ENCODE measurements at regions not wholly inside any gene's neighbourhood (a gene's known extent, or its start where the extent isn't known, plus 50 kb on each side); places are given as distances from the start of the nearest gene placed in this dataset.

GRCh38 chr10:9227679-9228365, 1173.3 kb downstream of the GATA3 start:
- no peaks in the 10 kb centered on the region for H3K9me3 ChIP-seq
- TF ChIP-seq POLR2A (IDR thresholded peaks at IDR 0.05) (no peak), CTCF (IDR thresholded peaks at IDR 0.05) (no peak)
- H3K4me1 ChIP-seq: no peaks in the 10 kb centered on the region
- H3K4me3 ChIP-seq: no peak overlapping the region
- H3K27ac ChIP-seq: no peak overlapping the region
- DNase-seq: no peak
- no peaks in the 10 kb centered on the region for H3K36me3 ChIP-seq
- no peaks in the 10 kb centered on the region for H3K27me3 ChIP-seq

- Histone ChIP-seq H3K27me3 (no peaks in the 10 kb centered on the region), H3K4me3 (no peak overlapping the region), H3K4me1 (no peaks in the 10 kb centered on the region), H3K9me3 (no peaks in the 10 kb centered on the region), H3K36me3 (no peaks in the 10 kb centered on the region), H3K27ac (no peak overlapping the region)
- no peak for DNase-seq
- no peak for TF ChIP-seq CTCF (IDR thresholded peaks at IDR 0.05)
- no peak for TF ChIP-seq POLR2A (IDR thresholded peaks at IDR 0.05)
Observed at GRCh38 chr10:9228771-9229170, 1174.3 kb downstream of the GATA3 start.

- H3K9me3 ChIP-seq: no peaks in the 10 kb centered on the region
- no peaks in the 10 kb centered on the region for H3K36me3 ChIP-seq
- DNase-seq: no peak
- H3K4me1 ChIP-seq: no peaks in the 10 kb centered on the region
- H3K27me3 ChIP-seq: no peaks in the 10 kb centered on the region
- TF ChIP-seq POLR2A (IDR thresholded peaks at IDR 0.05) (no peak), CTCF (IDR thresholded peaks at IDR 0.05) (no peak)
- no peak overlapping the region for H3K4me3 ChIP-seq
- no peak overlapping the region for H3K27ac ChIP-seq
Observed at GRCh38 chr10:9229702-9230244, 1175.3 kb downstream of the GATA3 start.

- TF ChIP-seq CTCF (IDR thresholded peaks at IDR 0.05): no peak
- no peak for TF ChIP-seq POLR2A (IDR thresholded peaks at IDR 0.05)
- no peaks in the 10 kb centered on the region for H3K4me1 ChIP-seq
- no peak for DNase-seq
Observed at GRCh38 chr10:9230625-9231024, 1176.1 kb downstream of the GATA3 start.

GRCh38 chr10:9234191-9234590, 1179.7 kb downstream of the GATA3 start:
- H3K4me1 ChIP-seq: no peaks in the 10 kb centered on the region
- TF ChIP-seq CTCF (IDR thresholded peaks at IDR 0.05) (no peak), POLR2A (IDR thresholded peaks at IDR 0.05) (no peak)
- DNase-seq: no peak
- no peaks in the 10 kb centered on the region for H3K36me3 ChIP-seq
- H3K27me3 ChIP-seq: no peaks in the 10 kb centered on the region
- H3K4me3 ChIP-seq: no peak overlapping the region
- no peaks in the 10 kb centered on the region for H3K9me3 ChIP-seq
- H3K27ac ChIP-seq: no peak overlapping the region

More at GRCh38 chr10:9230625-9231024, 1176.1 kb downstream of the GATA3 start:
- Histone ChIP-seq H3K4me3 (no peak overlapping the region), H3K9me3 (no peaks in the 10 kb centered on the region), H3K27ac (no peak overlapping the region), H3K36me3 (no peaks in the 10 kb centered on the region), H3K27me3 (no peaks in the 10 kb centered on the region)
